ENCODE measurements at regions not wholly inside any gene's neighbourhood (a gene's known extent, or its start where the extent isn't known, plus 50 kb on each side); places are given as distances from the start of the nearest gene placed in this dataset.

- Histone ChIP-seq H2AFZ (ENCODE audit: control insufficient read depth, low read length) (no peak overlapping the region), H4K20me1 (ENCODE audit: control insufficient read depth, extremely low read depth, insufficient read depth, low read length) (no peaks in the 10 kb centered on the region), H3K4me2 (ENCODE audit: control insufficient read depth, extremely low read depth, insufficient read depth, low read depth, low read length) (no peak overlapping the region), H3K9ac (ENCODE audit: control insufficient read depth, extremely low read depth, insufficient read depth, low read length) (no peak overlapping the region), H3K9me1 (ENCODE audit: control insufficient read depth, extremely low read depth, insufficient read depth, low read length) (no peaks in the 10 kb centered on the region), H3K9me3 (ENCODE audit: control insufficient read depth, low read depth, low read length) (no peaks in the 10 kb centered on the region), H3K27ac (ENCODE audit: control insufficient read depth, insufficient read depth, low read length) (no peak overlapping the region), H3K4me3 (ENCODE audit: control insufficient read depth in 2 of 3, extremely low read depth in 1 of 3, insufficient read depth in 2 of 3, low read depth in 1 of 3, low read length in 3 of 3) (no peak overlapping the region), H3K79me2 (ENCODE audit: control insufficient read depth, insufficient read depth, low read length) (no peaks in the 10 kb centered on the region), H3K4me1 (ENCODE audit: control insufficient read depth, extremely low read depth, insufficient read depth, low read length) (no peaks in the 10 kb centered on the region), H3K36me3 (ENCODE audit: control insufficient read depth in 2 of 2, extremely low read depth in 1 of 2, insufficient read depth in 2 of 2, low read length in 2 of 2) (no peaks in the 10 kb centered on the region), H3K27me3 (ENCODE audit: control insufficient read depth, extremely low read depth, insufficient read depth, low read length) (peaks cover 8% of the 10 kb centered on the region)
- TF ChIP-seq CTCF (optimal IDR thresholded peaks at IDR 0.05 in 1 of 3, IDR thresholded peaks at IDR 0.05 in 1 of 3, conservative IDR thresholded peaks at IDR 0.05 in 1 of 3; ENCODE audit: extremely low read depth in 1 of 3, insufficient read depth in 2 of 3, low read length in 3 of 3) (no peak), EZH2 (IDR thresholded peaks at IDR 0.05; ENCODE audit: low read length) (peak; percentile 50)
- dilution Hi-C loops (cut with MboI; ENCODE audit: extremely low pct_ligation_motif_present, low sequenced_read_pairs) = no loop called here
- FAIRE-seq (no peak), DNase-seq (ENCODE audit: low read depth, low spot score) (no peak)
Observed at GRCh38 chr14:95597784-95598211, 62.9 kb downstream of the GLRX5 start.

- no peaks in the 10 kb centered on the region for H3K9me1 ChIP-seq (ENCODE audit: control insufficient read depth, extremely low read depth, insufficient read depth, low read length)
- no peak for DNase-seq (ENCODE audit: low read depth, low spot score)
- TF ChIP-seq CTCF (optimal IDR thresholded peaks at IDR 0.05 in 1 of 3, IDR thresholded peaks at IDR 0.05 in 1 of 3, conservative IDR thresholded peaks at IDR 0.05 in 1 of 3; ENCODE audit: extremely low read depth in 1 of 3, insufficient read depth in 2 of 3, low read length in 3 of 3) (no peak), EZH2 (IDR thresholded peaks at IDR 0.05; ENCODE audit: low read length) (no peak)
- H3K27me3 ChIP-seq (ENCODE audit: control insufficient read depth, extremely low read depth, insufficient read depth, low read length) = peaks cover 8% of the 10 kb centered on the region
- H3K4me3 ChIP-seq (ENCODE audit: control insufficient read depth in 2 of 3, extremely low read depth in 1 of 3, insufficient read depth in 2 of 3, low read depth in 1 of 3, low read length in 3 of 3) = no peak overlapping the region
- H3K79me2 ChIP-seq (ENCODE audit: control insufficient read depth, insufficient read depth, low read length) = no peaks in the 10 kb centered on the region
- FAIRE-seq = no peak
- H2AFZ ChIP-seq (ENCODE audit: control insufficient read depth, low read length) = no peak overlapping the region
- H3K4me2 ChIP-seq (ENCODE audit: control insufficient read depth, extremely low read depth, insufficient read depth, low read depth, low read length) = no peak overlapping the region
- no peaks in the 10 kb centered on the region for H4K20me1 ChIP-seq (ENCODE audit: control insufficient read depth, extremely low read depth, insufficient read depth, low read length)
- no peaks in the 10 kb centered on the region for H3K9me3 ChIP-seq (ENCODE audit: control insufficient read depth, low read depth, low read length)
- no peak overlapping the region for H3K27ac ChIP-seq (ENCODE audit: control insufficient read depth, insufficient read depth, low read length)
- no peak overlapping the region for H3K9ac ChIP-seq (ENCODE audit: control insufficient read depth, extremely low read depth, insufficient read depth, low read length)
- H3K36me3 ChIP-seq (ENCODE audit: control insufficient read depth in 2 of 2, extremely low read depth in 1 of 2, insufficient read depth in 2 of 2, low read length in 2 of 2) = no peaks in the 10 kb centered on the region
- no peaks in the 10 kb centered on the region for H3K4me1 ChIP-seq (ENCODE audit: control insufficient read depth, extremely low read depth, insufficient read depth, low read length)
- dilution Hi-C loops (cut with MboI; ENCODE audit: extremely low pct_ligation_motif_present, low sequenced_read_pairs) = no loop called here
Observed at GRCh38 chr14:95601650-95602049, 66.8 kb downstream of the GLRX5 start.
